PC-9 (cell line): ENCODE measurements at regions not wholly inside any gene's neighbourhood (a gene's known extent, or its start where the extent isn't known, plus 50 kb on each side); places are given as distances from the start of the nearest gene placed in this dataset.

ENCODE experiments used
- CTCF ChIP-seq: fragments of 200-600 bp; sonication (generic); conservative IDR thresholded peaks from 2 replicates; pipeline ENCODE4 v1.6.1; 2017; ENCODE audit warnings: mixed run types, antibody characterized with exemption, mild to moderate bottlenecking, moderate library complexity
- EZH2 ChIP-seq: fragments of 200-600 bp; sonication (generic); IDR thresholded peaks from 2 replicates; pipeline ENCODE4 v1.8.0; 2017; ENCODE audit warnings: antibody characterized with exemption, low read depth

GRCh38 chr13:82720986-82721385 is 1161.3 kb downstream of the SLITRK1 start:
- TF ChIP-seq CTCF = no peak
- TF ChIP-seq EZH2 = no peak
